Epidermal melanocyte (primary cell): ENCODE measurements at regions not wholly inside any gene's neighbourhood (a gene's known extent, or its start where the extent isn't known, plus 50 kb on each side); places are given as distances from the start of the nearest gene placed in this dataset.
A peak's percentile ranks its signal among the peaks of the same experiment; 100 is the strongest.

Experiments used
- DNase-seq: peaks from one replicate; pipeline ENCODE4 v3.0.0; 2011; ENCODE audit warnings: low spot score; ENCODE audit not compliant: insufficient read length

DNA sequence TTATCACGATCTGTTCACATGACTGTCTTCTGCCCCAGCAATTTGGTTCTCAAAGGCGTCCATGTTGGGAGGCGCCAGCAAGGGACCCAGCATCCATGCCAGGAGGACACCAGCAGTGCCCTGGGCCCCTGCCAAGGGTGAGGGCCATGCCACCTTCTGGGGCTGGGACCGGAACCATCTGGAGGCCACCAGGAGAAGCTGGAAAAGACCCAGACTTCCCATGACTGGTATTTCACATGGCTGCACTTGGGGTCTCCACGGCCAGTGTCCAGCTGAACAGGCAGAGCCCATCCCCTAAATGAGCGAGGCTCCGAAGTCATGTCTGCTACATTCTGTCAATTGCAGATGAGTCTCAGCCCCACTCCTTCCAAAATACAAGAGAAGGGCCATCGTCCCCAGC, 306.8 kb upstream of the HS6ST1 start:
- no peak for DNase-seq

DNA sequence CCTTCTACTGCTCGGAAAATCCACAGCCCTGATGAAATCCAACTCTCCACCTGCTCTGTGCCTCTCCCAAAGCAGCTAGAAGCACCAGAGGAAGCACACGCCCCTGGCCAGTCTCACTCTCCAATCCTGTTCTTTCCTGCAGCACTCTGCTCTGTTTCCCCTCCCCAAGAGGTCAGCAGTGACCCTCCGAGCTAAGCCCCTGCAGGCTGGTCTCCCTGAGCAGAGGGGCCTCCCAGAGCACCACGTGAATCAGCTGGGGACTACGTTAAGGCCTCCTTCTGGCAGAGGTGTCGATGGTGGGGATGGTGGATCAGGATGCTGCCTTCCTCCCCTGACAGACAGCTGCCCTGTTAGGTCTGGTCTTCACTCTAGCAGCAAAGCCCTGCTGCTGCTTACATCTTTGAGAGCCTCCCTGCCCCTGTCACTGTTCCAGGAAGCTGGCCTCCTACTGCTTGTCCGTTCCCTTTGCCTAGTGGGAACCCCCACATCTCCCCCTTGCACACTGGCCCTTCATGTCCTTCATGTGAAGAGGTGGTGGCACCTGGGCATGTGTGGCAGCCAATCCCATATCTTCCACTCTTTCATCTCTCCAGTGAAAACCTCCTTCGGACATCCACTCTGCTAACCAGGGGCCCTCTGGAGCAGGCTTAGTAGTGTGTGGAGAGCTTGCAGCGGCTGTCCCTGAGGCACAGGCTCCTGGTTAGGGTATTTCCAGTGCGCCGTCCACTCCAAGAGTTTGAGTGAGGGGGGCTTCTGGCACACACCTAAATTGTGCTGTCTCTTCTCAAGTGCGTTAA, 307.5 kb upstream of the HS6ST1 start:
- DNase-seq: no peak

GRCh38 chr2:128626760-128627511, 308.3 kb upstream of the HS6ST1 start:
- no peak for DNase-seq

DNA sequence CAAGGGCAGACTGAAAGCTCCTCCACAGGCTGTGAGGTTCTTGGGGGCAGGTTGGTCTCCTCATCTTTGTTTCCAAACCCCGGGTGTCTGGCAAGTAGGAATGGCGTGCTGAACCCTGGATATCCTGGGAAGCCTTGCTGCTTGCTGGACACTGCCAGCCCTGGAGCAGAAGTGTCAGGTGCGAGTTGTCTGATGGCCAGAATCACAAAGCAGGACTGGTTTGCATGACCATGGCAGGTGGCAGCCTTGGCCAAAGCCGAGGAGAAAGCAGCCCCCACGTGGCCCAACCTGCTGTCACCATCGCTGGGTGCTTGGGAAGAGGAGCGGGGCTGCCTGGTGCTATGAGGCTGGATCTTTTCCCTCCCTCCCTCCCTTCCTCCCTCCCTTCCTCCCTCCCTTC, 309.5 kb upstream of the HS6ST1 start:
- peak; percentile 4 for DNase-seq

DNA sequence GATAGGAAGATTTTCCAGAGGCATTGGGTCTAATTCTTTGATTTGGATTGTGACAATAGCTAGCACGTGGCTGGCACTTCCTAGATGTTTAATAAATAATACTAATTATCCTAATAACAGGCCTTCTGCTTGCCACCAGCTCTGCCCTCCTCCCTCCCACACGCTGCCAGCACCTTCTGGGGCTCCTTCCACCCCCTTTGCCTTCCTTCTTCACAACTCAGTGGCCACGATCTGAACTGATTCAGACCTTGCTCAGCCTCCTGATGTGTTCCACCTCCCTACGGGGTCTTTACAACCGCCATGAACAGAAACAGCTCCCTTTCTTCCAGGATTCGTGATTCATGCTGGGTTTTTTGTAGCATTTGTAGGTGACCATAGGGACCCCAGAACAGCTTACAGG, 310.3 kb upstream of the HS6ST1 start:
- no peak for DNase-seq

GRCh38 chr2:128630974-128631697, 312.5 kb upstream of the HS6ST1 start:
- peak; percentile 15 for DNase-seq

GRCh38 chr2:128631698-128632500, 313.2 kb upstream of the HS6ST1 start:
- no peak for DNase-seq

DNA sequence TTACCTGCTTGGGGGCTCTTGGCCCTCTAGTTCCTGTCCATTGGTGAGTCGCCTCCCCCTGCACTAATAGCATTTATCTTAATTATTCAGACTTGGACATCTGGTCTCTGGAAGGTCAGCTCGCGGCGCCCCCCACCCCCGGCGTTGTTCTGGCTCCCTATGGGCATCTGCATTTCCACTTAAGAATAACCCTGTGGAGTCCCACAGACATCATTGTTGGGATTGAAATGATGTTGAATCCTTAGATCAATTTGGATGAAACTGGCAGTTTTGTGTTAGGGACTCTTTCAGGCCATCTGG, 313.8 kb upstream of the HS6ST1 start:
- no peak for DNase-seq

DNA sequence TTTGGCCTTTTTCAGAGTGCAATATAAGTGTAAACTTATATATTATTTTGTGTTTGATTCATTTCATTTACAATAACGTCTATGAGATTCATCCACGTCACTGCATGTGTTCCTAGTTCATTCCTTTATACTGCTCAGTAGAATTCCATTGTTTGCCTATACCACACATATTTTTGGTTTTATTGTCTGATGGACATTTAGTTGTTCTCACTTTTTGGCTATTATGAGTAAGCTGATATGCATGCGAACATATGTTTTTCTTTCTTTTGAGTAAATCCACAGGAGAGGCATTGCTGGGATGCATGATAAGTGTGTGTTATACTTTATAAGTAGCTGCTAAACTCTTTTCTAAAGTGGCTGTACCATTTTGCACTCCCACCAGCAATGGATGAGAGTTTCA, 314.8 kb upstream of the HS6ST1 start:
- DNase-seq: no peak

DNA sequence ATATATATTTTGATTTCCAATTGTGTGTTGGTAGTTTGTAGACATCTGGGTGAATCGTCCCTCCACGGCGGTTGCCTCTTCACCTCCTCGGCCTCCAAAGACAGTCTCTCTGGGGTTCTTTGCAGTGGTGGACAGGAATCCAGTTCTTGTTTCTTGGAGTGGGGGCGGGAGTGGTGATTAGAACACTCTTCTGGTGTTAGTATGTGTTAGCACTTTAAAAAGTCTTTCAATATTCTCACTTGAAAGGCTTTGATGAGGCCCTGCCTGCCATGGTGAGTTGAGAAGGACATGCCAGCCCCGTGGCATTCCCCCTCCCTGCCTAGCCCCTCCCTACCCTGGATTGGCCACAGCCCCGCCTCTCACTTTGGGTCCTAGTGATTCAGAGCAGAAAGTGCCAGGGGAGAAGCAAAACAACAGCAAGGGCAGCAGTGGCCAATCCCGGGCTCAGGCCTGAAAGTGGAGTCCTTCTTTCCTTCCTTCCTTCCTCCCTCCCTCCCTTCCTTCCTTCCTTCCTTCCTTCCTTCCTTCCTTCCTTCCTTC, 316.8 kb upstream of the HS6ST1 start:
- DNase-seq: no peak

DNA sequence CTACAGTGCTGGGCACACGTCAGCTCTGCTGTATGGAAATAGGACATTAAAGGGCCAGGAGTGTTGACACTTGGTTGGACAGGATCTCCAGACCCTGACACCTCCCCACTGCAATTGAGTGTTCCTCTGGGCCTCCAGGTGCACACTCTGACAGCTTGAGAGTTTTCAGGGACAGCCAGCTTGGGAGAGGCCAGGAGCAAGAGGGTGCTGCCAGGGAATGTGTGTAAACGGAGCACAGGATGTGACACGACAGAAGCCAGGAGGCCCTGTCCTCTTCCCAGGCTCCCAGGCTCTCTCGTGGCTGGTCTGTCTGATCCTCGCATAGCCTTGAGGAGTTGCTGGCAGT, 318.1 kb upstream of the HS6ST1 start:
- DNase-seq: no peak

GRCh38 chr2:128637481-128638155, 318.9 kb upstream of the HS6ST1 start:
- no peak for DNase-seq

GRCh38 chr2:128638341-128639119, 319.9 kb upstream of the HS6ST1 start:
- DNase-seq: no peak

- DNase-seq: no peak
Observed at GRCh38 chr2:128639120-128639477, 320.4 kb upstream of the HS6ST1 start.

DNA sequence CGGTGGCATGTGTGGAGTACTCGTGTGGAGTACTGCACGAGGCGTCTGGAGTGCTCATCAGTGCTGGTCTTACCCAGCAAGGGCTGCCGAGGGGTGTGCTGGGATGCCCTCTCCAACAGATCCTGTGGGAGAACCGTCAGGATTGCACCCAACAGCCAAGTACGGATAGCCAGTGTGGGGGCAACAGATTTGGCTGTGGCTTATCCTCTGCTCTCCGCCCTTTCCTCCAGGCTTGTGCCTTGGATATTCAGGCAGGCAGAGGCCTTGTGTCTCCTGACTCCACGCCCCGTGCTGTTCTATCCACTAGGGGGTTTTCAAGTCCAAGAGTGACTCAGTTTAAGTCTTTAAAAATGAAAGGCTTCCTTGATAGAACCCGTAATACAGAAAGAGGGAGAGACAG, 321.0 kb upstream of the HS6ST1 start:
- no peak for DNase-seq

DNA sequence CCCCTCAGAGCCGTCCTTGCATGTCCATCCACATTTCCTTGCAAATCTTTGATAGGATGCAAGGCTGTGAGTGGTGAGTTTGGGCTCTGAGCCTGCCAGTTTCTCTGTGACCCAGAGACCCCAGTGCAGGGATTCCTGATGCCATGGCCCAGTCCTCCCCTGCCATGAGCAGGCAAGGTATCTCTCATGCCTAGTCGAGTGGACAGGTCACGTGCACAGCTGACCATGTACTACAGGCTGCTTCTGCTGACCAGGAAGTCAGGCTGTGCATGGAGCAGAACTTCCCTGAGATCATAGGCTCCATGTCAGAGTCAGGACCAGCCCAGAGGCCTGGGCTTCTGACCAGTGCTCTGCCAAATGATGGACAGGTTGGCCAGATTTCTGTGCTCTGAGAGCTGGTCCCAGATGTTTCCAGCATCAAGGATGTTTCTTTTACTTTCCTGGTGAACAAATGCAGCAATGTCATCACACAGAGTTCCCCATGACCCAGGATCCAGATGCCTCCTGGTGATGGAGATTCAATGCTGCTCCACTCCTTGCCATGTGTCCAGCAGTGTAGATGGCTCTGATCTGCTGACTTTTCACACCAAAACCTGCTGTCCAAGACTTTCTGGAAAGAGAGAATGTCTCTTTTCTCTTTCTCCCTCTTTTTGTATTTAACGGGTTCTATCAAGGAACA, 321.6 kb upstream of the HS6ST1 start:
- no peak for DNase-seq

DNA sequence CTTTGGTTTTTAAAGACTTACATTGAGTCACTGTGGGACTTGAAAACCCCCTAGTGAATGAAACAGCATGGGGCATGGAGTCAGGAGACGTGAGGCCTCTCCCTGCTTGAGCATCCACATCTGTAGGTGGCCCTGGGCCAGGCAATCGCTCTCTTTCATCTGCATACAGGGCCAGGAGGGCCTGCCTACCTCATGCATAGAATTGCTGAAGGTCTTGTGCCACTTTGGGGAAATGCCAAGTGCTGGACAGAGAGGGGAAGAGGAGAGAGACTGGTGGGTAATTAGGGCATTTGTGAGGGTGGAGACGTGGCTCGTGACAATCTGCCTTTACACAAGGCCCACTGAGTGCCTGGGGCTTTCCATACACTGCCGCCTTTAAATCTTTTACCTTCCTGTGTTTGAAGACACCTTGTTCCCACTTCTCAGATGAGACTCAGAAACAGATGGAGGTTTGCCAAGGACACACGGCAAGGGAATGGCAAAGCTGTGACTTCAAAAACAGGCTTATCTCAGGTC, 322.2 kb upstream of the HS6ST1 start:
- no peak for DNase-seq

DNA sequence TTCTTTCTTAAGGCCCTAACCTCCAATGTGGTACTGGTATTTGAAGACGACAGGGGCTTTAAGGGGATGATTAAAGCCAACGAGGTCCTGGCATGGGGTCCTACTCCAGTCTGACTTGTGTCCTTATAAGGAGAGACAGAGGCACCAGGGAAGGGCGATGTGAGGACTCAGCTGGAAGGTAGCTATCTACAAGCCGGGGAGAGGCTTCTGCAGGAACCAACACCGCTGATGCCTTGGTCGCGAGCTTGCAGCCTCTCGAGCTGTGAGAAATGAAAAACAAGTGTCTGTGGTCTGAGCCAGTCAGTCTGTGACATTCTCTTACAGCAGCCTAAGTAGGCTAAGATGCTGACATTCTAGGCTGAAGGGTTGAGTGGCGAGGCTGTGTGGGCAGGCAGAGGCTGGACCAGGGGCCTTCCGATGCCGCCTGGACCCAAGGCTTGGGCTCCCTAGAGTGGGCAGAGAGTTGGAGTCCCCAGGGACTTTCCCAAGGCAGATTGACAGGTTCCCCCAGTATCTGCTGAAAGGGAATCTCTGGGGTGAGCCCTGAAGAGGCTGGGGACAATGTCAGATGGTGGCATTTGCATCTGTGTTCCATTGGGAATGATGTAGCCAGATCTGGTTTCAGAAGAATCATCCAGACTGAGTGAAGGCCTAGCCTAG, 322.9 kb upstream of the HS6ST1 start:
- DNase-seq: no peak

DNA sequence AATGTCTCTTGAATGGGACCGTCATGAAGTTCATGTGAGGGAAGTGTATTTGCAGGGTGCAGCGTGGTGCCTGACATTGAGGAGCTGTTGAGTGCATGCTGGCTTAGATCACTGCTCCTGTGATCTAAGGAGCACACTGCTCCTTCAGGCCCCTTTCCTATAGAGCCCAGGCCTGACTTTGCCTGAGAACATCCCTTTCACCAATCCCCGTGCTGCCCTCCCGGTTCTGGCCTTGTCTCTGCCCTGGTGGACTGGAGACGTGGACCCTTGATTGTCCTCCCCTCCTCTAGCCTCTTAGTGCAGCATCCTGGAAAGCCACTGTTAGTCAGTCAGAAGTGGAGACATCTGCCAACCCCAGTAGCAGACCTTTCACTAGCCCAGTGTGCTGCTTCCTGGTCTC, 323.6 kb upstream of the HS6ST1 start:
- no peak for DNase-seq
